ENCODE measurements at regions not wholly inside any gene's neighbourhood (a gene's known extent, or its start where the extent isn't known, plus 50 kb on each side); places are given as distances from the start of the nearest gene placed in this dataset.
"Not testable (repeated sequence)": the region's sequence is repeated elsewhere in the genome, so short reads cannot be mapped to it uniquely, and the experiment has no call there.

DNA sequence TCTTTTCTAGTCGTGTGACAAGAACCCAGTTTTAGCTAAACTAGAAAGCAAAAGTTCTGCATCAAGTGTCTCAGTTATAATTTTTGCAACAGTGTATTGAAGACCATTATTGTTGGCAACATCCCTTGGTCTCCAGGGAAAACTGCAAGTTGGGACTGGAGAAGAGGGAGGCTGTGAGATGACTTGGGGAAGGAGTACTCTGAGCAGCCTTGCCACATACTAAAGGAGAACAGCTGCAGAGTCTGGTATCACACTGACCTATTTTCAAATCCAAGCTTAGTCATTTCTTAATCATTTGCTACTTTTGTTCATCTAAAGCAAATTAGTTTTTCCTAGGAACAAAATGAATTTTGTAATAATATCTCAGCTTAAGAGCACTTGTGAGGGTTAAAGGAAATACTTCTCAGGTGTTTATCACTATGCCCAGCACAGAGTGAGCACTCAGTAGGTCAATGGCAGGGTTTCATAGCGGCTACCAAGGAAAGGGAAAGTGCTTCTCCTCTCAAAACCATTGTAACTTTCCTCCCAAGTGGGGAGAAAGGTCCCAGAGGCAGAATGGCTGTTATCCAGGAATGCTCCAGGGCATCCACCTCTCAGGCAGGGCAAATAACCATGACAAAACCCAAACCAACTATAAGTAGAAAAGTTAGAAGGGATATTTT is 247.1 kb downstream of the C11orf87 start:
- 54 to 65% methylated on average over 2 of the region's 2 CpGs for WGBS, 2 donors
- Histone ChIP-seq H3K36me3 (no peaks in the 10 kb centered on the region), H3K27ac (no peak overlapping the region), H3K27me3 (no peaks in the 10 kb centered on the region), H3K9me3 (peaks cover 0 to 9% (median 0%) of the 10 kb centered on the region in 4 donors), H3K4me3 (no peak overlapping the region), H3K4me1 (no peaks in the 10 kb centered on the region)
- no peak for TF ChIP-seq POLR2A (IDR thresholded peaks at IDR 0.05)
- TF ChIP-seq EP300 (IDR thresholded peaks at IDR 0.05), result no peak
- TF ChIP-seq, protein P1, sequence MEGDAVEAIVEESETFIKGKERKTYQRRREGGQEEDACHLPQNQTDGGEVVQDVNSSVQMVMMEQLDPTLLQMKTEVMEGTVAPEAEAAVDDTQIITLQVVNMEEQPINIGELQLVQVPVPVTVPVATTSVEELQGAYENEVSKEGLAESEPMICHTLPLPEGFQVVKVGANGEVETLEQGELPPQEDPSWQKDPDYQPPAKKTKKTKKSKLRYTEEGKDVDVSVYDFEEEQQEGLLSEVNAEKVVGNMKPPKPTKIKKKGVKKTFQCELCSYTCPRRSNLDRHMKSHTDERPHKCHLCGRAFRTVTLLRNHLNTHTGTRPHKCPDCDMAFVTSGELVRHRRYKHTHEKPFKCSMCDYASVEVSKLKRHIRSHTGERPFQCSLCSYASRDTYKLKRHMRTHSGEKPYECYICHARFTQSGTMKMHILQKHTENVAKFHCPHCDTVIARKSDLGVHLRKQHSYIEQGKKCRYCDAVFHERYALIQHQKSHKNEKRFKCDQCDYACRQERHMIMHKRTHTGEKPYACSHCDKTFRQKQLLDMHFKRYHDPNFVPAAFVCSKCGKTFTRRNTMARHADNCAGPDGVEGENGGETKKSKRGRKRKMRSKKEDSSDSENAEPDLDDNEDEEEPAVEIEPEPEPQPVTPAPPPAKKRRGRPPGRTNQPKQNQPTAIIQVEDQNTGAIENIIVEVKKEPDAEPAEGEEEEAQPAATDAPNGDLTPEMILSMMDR (IDR thresholded peaks at IDR 0.05), result no peak
- DNase-seq (ENCODE audit: low spot score in 2 of 2), result no peak

DNA sequence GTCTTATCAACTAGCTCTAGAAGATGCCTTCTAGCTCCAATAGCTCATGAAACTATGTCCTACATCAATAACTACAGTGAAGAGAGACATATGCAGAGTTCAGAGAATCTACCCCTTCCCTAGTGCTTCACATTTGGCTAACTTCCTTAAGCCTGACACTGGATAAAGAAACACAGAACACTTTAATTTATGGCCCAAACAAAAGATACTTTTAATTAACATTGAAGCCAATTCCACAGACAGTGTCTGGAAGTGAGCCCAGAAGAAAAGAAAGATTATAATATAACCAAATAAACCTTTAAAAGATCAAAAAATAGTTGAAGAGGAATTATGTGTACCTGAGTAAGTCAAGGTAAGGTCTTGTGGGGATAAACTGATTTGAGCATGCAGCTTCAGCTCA is 255.2 kb downstream of the C11orf87 start:
- H3K27me3 ChIP-seq, result no peaks in the 10 kb centered on the region
- H3K9me3 ChIP-seq, result no peaks in the 10 kb centered on the region
- TF ChIP-seq, protein P1 (IDR thresholded peaks at IDR 0.05), result no peak
- TF ChIP-seq POLR2A (IDR thresholded peaks at IDR 0.05), result no peak
- no peak for TF ChIP-seq EP300 (IDR thresholded peaks at IDR 0.05)
- no peaks in the 10 kb centered on the region for H3K36me3 ChIP-seq
- DNase-seq (ENCODE audit: low spot score in 2 of 2), result no peak
- H3K27ac ChIP-seq, result no peak overlapping the region
- no peak overlapping the region for H3K4me3 ChIP-seq
- H3K4me1 ChIP-seq, result no peaks in the 10 kb centered on the region

DNA sequence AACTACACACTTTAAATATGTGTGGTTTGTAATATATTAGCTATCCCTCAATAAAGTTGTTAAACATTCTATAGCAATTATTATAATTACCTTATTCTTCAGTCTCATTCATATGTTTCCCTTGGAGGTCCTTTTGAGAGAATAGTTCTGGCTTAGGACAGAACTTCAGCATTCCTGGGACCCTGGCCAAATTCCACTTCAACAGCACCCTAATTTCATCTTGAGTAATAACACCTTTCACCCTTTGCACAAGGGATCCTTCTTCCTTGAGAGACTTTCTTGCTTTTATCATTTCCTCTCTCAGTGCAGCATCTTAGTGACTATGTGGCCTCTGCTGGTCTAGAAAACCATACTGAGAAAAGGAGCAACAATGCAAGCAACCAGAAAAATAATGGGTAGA is 255.9 kb downstream of the C11orf87 start:
- DNase-seq (ENCODE audit: low spot score in 2 of 2), result no peak

DNA sequence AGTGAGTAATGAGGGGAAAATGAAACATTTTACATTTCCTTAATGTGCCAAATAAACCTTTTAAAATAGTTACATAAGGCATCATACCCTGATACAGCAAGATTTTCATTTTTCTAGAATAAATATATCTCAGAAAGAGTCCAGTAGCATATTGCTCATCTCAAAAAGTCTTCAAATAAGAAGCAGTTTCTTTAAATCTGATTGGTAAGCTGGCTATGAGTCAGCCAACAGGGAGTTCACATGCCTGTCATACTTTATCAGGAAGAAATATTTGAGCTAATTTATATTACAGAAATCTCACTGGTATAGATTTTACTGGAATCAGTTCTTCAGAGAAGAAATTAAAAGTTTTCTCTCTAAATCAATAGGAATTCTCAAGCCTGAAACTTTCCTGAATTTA is 258.1 kb downstream of the C11orf87 start:
- TF ChIP-seq POLR2A (IDR thresholded peaks at IDR 0.05) (no peak), EP300 (IDR thresholded peaks at IDR 0.05) (no peak)
- TF ChIP-seq, protein P1 (IDR thresholded peaks at IDR 0.05), result no peak
- Histone ChIP-seq H3K27me3 (no peaks in the 10 kb centered on the region), H3K36me3 (no peaks in the 10 kb centered on the region), H3K4me1 (no peaks in the 10 kb centered on the region), H3K9me3 (no peaks in the 10 kb centered on the region), H3K4me3 (no peak overlapping the region), H3K27ac (no peak overlapping the region)
- no peak for DNase-seq (ENCODE audit: low spot score in 2 of 2)

More for the DNA sequence above, 255.9 kb downstream of the C11orf87 start:
- Histone ChIP-seq H3K4me3 (no peak overlapping the region), H3K27ac (no peak overlapping the region), H3K36me3 (no peaks in the 10 kb centered on the region), H3K9me3 (no peaks in the 10 kb centered on the region), H3K27me3 (no peaks in the 10 kb centered on the region), H3K4me1 (no peaks in the 10 kb centered on the region)
- no peak for TF ChIP-seq EP300 (IDR thresholded peaks at IDR 0.05)
- TF ChIP-seq, protein P1 (IDR thresholded peaks at IDR 0.05), result no peak
- TF ChIP-seq POLR2A (IDR thresholded peaks at IDR 0.05), result no peak

DNA sequence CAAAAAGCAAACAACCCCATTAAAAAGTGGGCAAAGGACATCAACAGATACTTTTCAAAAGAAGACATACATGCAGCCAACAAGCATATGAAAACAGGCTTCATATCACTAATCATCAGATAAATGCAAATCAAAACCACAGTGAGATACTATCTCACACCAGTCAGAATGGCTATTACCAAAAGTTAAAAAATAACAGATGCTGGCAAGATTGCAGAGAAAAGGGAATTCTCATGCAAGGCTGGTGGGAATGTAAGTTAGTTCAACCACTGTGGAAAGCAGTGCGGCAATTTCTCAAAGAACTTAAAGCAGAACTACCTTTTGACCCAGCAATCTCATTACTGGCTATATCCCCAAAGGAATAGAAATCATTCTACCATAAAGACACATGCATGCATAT is 260.8 kb downstream of the C11orf87 start:
- not testable (repeated sequence) for H3K36me3 ChIP-seq; H3K27me3 ChIP-seq; H3K9me3 ChIP-seq; DNase-seq (ENCODE audit: low spot score in 2 of 2); H3K27ac ChIP-seq; H3K4me3 ChIP-seq; H3K4me1 ChIP-seq
- 93 to 95% methylated on average over 1 of the region's 1 CpG for WGBS, 2 donors

DNA sequence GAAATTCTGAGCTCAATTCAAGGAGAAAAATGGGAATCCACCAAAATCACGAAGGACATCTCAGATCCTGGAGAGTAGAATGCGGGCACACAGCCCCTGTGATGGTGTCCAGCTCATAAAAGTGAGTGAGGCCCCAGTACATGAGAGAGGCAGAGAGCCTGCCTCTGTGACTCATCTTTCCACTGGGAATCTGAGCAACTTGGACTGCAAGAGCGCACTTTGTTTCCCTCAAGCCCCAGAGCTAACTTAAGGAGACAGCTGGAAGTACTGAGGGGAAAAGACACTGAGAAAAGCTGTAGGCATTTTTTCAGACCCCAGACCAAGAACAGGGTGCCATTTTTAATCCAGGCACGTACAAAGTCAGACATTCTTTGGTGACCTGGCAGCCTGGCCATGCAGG is 273.7 kb downstream of the C11orf87 start:
- Histone ChIP-seq H3K9me3 (peaks cover 0 to 55% (median 0%) of the 10 kb centered on the region in 4 donors), H3K4me3 (no peak overlapping the region), H3K36me3 (no peaks in the 10 kb centered on the region), H3K27ac (no peak overlapping the region), H3K27me3 (no peaks in the 10 kb centered on the region), H3K4me1 (no peaks in the 10 kb centered on the region)
- 67 to 75% methylated on average over 4 of the region's 4 CpGs for WGBS, 2 donors
- TF ChIP-seq POLR2A (IDR thresholded peaks at IDR 0.05) (no peak), EP300 (IDR thresholded peaks at IDR 0.05) (no peak)
- TF ChIP-seq, protein P1 (IDR thresholded peaks at IDR 0.05), result no peak
- no peak for DNase-seq (ENCODE audit: low spot score in 2 of 2)
